D721Med (cell line): ENCODE measurements at regions not wholly inside any gene's neighbourhood (a gene's known extent, or its start where the extent isn't known, plus 50 kb on each side); places are given as distances from the start of the nearest gene placed in this dataset.
"Not testable (repeated sequence)": the region's sequence is repeated elsewhere in the genome, so short reads cannot be mapped to it uniquely, and the experiment has no call there.

Experiments used
- DNase-seq: peaks from one replicate; pipeline ENCODE4 v3.0.0; 2011; ENCODE audit warnings: low spot score; ENCODE audit not compliant: insufficient read length
- FAIRE-seq: peaks from 2 replicates; lab custom pipeline; 2011; peaks lifted over from hg19 to GRCh38; lab: Jason Lieb, UNC
- TF ChIP-seq, protein P1 (sequence below): IDR thresholded peaks from 2 replicates; pipeline ENCODE4 v1.5.1; 2012; ENCODE audit warnings: mild to moderate bottlenecking, control low read depth; ENCODE audit not compliant: insufficient read depth; ENCODE audit errors: missing control alignments

DNA sequence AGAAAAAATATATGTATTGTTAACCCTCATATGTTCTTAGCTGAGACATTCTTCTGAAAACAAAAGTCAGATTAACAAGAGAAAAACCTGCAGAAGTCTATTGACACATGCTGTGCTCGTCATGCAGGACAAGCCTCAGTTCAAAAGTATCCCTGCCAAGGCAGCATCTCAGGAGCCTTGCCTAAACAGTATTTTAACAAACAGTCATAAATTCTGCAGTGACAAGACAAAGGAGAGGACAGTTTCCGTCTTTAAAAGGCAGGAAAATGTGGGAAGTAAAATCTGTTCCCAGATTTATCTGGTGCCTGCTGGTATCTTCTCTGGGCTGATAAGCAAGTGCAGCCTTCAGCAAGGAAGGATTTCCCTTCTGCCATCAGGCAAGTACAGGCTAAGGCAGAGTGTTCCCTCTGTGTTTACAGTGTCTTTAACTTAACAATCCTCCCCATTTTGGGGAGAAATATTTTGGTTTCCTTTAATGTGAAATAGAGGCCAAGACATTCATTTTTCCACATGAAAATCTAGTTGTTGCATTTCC lies 480.2 kb upstream of the CCDC196 start:
- TF ChIP-seq, protein P1, sequence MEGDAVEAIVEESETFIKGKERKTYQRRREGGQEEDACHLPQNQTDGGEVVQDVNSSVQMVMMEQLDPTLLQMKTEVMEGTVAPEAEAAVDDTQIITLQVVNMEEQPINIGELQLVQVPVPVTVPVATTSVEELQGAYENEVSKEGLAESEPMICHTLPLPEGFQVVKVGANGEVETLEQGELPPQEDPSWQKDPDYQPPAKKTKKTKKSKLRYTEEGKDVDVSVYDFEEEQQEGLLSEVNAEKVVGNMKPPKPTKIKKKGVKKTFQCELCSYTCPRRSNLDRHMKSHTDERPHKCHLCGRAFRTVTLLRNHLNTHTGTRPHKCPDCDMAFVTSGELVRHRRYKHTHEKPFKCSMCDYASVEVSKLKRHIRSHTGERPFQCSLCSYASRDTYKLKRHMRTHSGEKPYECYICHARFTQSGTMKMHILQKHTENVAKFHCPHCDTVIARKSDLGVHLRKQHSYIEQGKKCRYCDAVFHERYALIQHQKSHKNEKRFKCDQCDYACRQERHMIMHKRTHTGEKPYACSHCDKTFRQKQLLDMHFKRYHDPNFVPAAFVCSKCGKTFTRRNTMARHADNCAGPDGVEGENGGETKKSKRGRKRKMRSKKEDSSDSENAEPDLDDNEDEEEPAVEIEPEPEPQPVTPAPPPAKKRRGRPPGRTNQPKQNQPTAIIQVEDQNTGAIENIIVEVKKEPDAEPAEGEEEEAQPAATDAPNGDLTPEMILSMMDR = no peak
- DNase-seq = no peak
- FAIRE-seq = no peak

DNA sequence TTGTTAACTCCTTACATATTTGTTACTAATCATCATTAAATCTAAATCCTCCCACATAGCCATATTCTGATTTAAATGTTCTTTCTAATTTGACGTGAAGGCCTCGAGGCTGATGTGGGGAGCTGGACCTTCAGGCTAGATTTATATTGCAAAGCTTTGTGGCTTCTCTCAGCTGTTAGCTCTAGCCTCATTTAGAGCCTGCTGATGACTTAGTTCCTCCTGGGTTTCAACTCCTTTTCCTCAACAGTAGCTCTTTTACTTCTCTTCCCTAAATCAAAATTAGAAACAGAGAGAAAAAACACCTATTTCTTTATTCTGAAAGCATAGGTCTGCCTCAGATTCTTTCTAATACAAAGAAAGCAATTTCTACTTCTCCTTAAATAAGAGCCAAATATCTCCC lies 477.5 kb upstream of the CCDC196 start:
- no peak for FAIRE-seq
- DNase-seq = no peak
- TF ChIP-seq, protein P1 = no peak

DNA sequence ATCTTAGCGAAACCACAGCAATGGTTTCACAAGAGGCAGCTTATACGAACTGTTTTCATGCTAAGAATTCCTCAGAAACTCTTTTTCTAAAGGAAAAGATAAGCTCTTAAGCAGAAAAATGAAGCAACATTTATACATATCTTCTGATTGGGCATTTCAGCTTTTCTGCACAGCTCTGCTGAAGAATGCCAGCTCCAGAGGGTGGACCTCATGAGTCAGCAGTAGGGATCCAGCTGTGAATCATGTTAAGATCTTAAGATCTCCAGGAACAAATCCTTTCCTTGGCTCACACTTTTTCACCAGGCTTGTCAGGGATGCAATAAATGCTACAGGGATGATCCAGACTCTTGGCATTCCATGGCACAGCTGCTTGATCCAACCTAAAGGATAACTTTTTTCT lies 477.1 kb upstream of the CCDC196 start:
- DNase-seq = no peak
- TF ChIP-seq, protein P1 = no peak
- no peak for FAIRE-seq

DNA sequence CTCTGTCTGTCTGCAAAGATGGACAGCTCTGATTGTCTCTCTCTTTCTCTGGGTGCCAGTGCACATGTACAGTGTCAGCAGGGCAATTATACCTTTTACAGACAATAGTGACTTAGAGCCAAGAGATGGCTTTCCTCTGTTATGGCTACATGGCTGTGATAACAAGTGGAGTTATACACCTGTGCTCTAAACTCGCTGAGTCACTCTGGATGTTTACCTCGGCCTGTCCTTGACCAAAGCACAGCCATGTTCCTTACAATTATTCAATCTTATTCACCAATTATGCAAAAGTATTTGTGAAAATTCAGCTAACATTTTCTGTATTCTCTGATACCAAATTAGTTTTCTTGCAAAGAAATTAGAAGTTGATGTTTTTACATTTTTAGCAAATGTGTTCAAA lies 475.5 kb upstream of the CCDC196 start:
- TF ChIP-seq, protein P1 = no peak
- FAIRE-seq (no peak), DNase-seq (no peak)

DNA sequence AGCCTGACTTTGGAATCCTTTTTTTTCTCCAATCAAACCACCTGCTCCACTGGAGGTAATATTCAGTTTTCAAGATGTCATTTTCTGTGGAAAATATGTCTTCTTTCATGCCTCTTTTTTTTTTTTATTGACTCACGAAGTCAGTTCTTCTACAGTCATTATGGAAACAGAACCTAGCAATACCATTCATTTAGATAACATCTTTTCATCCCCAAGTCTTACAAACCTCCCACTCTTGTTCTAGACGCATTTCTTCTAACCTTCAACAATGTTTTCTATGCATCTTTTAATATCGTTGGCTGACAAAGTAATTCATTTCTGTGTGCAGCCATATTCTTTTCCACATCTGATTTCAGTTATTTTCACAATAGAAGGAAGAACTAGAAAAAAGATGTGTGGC lies 474.3 kb upstream of the CCDC196 start:
- TF ChIP-seq, protein P1 = no peak
- FAIRE-seq (no peak), DNase-seq (no peak)

DNA sequence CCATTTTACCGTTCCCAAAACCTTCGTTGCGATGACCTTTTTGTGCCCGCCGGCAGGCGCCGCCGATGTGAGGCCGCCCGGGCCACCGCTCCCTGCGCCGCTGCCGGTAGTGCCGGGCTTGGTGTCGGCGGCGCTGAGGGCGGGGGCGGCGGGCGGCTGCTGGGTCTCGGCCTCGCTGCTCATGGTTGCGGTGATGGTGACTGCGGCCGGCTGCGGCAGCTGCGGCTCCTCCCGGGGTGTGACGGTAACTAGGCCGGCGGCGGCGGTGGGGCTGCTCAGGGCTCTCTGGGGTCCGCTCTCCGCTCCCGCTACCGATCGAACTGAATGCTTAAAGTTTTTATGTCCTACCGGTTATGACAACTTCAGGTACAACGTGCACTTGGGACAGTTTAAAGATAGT lies 472.6 kb upstream of the CCDC196 start:
- not testable (repeated sequence) for DNase-seq, FAIRE-seq

DNA sequence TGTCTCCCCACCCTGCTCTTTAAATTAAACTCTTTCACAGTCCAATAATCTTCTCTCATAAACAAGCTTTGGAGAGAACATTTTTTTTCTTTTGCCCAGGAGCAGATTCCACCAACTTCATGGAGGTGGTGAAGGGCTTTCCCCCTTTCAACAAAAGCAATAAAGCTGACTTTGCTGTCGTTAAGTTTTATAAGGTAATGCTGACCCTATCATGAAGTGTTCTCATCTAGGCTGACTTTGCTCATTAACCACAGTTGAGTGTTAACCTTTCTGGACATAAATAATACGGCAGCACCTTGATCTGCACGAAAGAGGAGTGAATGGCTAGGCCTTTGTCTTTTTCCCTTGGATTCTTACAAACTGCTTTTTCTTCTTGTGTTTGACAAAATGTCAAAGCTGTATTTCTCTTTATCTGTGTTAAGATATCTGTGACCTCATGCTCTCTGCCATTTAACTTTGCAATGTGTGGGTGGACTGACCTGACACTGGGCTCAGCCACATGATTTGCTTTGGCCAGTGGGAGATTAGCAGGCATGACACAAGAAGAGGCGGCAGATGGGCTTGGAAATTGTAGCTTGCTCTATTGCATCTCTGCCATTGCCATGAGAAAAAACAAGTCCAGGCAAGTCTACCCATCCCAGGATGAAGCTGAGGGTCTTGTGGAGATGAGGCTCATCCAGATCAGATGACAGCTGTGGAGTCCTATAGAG lies 470.9 kb upstream of the CCDC196 start:
- no peak for DNase-seq
- FAIRE-seq = no peak
- TF ChIP-seq, protein P1 = no peak

DNA sequence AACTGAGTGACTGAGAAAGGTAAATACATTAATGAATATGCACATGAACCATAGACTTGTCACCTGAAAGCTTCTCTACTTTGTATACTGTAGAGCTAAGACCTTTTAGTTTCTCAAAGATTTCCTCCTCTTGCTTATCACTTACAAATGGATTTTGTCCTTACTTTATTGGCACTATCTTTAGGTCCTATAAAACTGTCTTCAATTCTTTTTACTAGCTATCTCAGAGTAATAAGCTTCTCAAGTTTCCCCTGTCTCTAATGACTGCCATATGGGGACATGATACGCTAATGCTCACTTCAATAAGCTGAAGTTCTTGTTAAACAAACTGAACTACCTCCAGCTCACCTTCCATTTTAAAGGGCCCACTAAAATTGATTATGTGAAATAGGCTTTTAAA lies 468.2 kb upstream of the CCDC196 start:
- FAIRE-seq (no peak), DNase-seq (no peak)
- TF ChIP-seq, protein P1 = no peak
